ENCODE measurements at regions not wholly inside any gene's neighbourhood (a gene's known extent, or its start where the extent isn't known, plus 50 kb on each side); places are given as distances from the start of the nearest gene placed in this dataset.
"Not testable (repeated sequence)": the region's sequence is repeated elsewhere in the genome, so short reads cannot be mapped to it uniquely, and the experiment has no call there.

DNA sequence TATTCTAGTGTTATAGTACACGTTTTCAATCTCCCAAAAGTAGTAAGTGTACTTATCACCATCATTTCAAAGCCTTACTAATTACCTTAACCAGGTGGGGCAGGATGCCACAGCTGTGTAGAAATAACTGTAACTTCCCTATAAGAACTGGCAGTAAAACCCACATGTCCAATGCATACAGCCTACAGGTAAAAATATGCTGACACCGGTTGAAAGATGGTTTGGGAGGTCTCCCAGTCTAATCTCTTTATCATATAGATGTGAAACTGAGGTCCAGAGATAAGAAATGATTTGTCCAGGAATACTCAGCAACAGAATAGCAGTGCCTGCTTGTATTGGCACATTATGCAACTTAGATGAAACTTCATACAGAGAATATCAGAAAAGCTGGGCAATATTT lies 322.9 kb downstream of the BCL11A start:
- no peak for DNase-seq

DNA sequence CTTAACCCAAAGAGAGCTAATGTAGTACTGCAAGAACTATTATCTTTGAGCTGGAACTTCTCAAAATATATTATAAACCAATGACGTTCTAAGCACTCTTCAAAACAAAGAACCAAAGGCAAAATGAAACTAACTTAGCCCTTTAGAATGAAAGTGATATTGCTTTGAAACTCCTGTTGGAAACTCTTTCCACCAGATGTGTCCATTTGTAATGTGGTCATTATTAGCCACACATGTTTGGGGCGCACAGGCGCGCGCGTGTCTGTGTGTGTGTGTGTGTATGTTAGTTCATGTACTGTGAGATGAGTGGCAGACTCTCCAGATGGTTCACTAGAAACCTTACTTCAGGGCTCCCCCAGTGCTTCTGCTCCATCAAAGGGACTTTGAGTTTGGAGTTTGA lies 323.4 kb downstream of the BCL11A start:
- no peak for DNase-seq

DNA sequence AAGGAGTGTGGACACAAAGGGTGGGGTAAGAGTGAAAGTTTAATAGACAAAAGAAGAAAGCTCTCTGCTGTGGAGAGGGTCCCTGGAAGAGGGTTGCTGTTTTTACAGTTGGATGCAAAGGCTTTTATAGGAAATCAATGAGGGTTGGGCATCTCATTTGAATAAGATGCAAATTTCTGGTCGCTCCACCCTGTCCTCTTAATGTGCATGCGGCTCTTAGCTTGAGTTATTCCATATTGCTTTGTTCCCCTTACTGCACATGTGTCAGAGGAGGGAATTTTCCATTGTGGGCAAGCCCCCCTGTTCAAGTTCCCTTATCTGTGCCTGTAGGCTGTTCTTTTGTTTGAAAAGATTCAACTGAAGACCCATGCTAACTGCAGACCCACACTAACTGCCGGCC lies 326.5 kb downstream of the BCL11A start:
- no peak for DNase-seq

DNA sequence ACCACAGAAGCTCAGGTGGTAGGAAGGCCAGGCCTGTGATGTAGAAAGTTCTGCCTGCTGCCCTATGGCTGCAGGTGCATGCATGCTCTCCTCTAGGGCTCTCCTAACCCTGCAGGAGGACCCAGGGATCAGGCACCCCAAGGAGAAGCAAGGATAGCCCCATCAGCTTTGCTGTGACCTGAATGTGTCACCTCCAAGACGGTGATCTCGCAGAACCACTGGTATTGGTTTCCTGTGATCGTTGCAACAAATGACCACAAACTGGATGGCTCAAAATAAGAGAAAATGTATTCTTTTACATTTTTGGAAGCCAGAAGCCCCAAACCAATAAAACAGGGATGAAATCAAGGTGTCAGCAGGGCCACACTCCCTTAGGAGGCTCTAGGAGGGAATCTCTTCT lies 327.3 kb downstream of the BCL11A start:
- no peak for DNase-seq

DNA sequence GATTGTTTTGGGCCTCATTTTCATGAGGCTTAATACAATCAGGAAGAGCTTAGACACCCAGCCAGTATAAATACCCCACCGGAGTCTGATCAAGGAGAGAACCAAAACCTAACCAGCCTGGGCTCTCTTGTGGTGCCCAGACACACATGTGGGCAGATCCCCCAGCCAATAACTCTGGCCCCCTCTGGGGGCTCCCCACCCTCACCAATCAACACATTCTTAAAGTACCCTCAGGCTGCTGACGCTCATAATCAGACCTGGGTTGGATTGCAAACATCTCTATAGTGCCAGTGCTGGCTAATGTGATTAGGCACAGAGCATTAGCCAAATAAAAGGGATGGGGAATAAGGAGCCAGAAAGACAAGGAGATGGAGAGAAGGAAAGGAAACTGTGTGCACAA lies 329.6 kb downstream of the BCL11A start:
- no peak for DNase-seq

DNA sequence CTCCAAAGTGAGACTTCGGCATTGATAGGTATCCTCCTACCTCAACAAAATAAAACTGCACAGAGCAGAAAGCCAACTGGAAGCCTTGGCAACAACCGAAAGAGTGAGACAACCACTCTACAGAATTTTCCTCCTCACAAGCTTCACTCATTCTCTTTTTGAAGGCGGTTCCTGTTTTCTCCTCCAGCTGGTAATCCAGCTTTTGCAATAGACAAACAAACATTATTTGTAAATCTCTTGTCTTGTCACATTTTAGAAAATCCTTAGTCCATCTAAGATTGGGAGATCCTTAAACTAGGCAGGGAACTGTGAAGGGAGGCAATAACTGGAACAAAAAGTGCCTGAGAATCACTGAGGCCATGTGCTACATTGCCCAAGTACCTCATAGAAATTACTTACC lies 332.4 kb downstream of the BCL11A start:
- DNase-seq: no peak

DNA sequence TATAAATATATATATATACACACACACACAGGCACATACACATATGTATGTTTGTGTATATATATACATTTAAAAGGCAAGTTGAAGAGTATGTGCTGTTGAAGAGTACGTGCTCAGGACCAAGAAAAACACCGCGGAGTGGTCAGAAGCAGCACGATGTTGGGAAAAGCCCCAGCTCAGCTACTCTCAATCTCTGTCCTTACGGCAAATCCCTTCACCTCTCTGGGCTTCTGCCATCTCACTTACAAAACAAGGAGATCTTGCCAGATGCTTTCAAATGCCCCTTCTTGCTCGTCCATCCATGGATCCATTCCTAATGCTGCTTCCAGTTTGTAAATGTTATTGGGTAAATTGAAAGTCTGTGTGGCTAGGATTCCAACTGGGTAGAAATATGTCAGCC lies 333.9 kb downstream of the BCL11A start:
- no peak for DNase-seq

DNA sequence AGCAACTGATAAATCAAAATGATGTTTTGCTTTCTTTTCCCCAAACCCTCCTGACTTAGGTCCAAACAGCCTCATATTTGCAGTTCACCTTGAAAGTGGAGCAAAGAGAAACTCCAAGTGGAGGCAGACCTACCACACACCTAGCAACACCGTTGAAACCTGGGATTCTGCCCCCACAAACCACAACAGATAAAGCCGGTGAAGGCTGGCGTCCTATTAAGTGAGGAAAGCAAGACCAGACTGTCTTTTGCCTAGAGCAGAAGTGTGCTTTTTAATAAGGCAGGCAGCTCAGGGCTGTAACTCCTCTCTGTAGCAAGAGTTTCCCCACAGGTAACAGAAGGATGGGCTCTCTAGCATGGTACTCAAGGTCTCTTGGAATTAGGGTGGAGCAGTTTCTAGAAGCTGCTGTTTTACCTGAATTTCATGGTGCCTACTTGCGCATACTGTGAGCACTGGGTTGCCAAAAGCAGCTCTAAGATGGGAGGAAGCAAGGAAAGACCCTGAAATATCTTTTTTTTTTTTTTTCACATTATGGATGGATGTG lies 336.9 kb downstream of the BCL11A start:
- DNase-seq: no peak

DNA sequence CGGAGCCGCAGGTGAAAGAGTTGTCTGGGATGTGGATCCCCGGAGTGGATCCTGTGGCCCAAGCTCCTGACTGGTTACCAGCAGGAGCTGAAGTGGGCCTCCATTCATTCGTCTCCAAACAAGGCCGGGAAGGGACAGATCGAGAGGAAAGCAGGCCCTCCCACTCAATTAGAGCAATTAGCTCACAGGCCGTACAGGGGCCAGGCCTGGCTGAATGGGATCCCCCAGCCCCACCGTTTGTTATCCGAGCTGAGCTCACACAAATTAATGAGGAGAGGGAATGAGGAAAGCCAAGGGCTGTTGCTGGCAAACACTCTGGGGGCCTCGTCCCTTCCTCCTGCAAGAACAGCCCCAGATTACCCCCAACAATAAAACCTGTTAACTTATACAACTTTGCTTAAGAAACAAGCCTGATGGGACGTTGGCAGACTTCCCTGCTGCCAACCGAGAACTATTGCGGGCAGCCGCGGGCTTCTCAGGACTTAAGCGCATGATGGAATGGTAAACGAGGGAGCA lies 338.0 kb downstream of the BCL11A start:
- DNase-seq: no peak

DNA sequence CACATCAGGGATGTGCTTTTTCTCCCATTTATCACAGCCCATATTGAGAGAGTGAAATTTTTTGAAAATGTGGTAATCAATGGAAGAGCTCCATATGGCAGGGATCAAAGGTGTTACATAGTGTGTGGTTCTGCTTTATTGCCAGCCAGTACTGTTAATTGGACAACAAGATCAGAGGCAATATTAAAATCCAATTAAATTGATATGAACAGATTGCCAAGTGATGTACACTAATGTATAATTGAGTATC lies 338.9 kb downstream of the BCL11A start:
- DNase-seq: no peak

DNA sequence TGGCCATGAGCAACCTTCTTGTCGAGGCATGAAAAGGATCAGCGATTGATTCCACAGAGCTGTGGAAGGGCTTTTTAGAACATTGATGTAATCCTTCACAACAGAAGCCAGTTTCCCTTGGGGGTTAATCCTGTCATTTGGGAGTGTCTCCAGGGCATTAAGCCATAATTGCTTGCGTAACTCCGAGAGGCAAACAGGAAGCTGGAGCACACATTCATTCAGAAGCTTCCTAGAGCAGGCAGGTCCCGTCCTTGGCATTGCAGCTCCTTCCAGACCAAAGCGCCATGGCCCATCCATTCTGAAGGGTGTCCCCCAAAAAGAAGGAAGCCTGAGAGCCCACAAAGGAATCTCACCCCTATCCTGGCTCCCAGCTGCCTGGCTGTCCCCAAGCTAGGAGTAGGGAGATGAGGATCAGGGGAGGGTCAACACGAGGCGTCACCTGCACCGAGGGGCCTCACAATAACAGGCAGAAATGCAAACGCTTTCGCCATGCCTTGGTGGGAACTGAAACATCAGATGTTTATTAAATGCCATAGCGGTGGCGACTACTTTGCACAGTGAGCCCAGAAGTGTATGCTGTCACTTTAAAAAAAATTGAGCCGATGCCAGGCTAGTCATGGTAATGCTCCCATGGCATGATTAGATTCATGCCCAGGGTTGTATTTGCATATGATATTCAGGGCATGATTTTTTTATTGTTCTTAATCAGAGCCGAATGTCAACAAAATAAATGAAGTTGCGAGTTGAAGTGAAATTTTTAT lies 339.4 kb downstream of the BCL11A start:
- no peak for DNase-seq

DNA sequence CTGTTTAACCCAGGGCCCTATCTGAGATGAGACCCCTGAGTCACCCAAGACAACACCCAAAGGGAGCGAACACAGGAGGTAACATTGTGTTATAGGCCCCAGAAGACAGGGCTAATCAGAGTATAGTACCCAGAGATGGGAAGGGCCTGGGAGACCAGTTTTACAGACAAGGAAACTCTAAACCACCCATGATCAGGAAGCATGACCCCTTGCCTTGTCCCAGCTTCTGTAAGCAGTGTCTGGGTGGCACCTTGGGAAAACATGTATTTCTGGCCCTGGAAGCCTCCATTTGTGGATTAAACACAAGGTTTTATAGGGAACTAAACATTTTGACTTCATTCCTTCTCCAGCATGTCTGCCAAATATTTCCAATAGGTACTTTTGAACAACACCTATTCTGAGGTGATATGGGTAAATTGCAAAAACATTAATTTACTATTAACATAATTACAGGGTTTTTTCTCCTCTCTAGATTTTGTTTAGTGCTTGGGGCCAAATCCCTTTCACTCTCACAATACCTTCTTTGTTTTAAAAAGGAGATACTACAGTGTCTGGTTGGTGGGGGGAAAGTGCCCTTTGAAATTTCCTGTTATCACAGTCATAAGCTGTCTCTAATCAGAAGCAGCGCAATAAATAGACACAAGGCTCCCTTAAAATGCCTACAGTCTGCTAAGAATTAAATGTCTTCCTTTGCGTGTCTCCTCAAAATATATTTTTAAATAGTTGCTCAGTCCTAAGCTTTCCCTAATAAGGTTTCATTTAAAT lies 341.1 kb downstream of the BCL11A start:
- no peak for DNase-seq

DNA sequence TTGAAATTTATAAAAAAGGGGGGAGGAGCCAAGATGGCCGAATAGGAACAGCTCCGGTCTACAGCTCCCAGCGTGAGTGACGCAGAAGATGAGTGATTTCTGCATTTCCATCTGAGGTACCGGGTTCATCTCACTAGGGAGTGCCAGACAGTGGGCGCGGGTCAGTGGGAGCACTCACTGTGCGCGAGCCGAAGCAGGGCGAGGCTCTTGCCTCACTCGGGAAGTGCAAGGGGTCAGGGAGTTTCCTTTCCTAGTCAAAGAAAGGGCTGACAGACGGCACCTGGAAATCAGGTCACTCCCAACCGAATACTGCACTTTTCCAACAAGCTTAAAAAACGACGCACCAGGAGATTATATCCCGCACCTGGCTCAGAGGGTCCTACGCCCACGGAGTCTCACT lies 364.4 kb downstream of the BCL11A start:
- DNase-seq: not testable (repeated sequence)

DNA sequence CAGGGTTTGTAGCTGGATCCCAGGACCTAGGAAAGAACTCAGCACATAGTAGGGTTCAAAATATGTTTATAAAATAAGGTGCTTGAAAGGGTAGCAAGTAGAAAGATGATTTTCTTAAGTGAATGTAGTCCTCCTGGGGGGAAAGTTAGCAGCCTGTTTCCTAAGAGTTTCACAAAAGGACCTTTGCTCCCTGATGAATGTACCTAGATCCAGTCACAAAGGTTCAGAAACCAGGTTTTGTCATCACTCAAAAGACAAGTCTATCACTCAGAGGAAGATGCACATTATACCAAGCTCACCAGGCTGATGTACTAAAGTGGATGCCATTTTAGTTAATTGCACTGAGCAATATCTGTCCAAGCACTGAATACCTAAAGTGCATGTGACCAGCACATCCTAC lies 378.2 kb downstream of the BCL11A start:
- DNase-seq: no peak

DNA sequence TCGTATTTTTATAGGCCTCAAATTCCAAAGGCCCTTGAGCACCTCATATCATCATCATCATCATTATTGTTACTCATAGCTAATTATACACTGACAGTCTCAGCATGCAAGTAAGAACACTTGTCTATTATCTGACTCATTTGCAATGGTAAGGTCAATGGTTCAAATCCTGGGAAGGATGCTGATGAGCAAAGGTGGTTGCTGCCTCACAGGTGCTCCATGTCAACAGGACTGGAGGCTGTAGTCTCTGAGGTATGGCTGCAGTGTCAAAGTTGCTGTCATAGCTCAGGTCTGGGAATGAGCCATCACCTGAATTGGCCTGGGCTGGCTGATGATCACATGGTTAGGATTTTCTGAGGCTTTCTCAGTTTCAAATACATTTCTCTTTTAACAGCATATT lies 379.3 kb downstream of the BCL11A start:
- no peak for DNase-seq

DNA sequence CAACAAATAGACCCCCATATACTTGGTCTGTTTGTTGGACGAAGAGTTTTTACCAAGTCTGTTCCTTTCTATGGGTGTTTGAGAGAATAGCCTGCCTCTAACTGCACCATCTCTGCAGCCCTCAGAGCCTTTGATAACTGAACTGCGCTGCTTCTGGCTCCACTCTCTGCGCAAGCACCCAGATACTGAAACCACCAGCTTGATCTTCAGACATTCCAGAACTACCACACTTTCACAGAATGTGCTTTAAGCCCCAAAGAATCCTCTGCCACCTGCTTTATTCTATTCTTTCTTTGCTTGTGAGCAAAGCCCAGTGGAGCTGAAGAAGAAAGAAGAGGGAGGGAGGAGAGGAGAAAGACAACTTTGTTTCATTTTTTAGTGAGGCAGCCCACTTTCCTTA lies 380.7 kb downstream of the BCL11A start:
- no peak for DNase-seq

DNA sequence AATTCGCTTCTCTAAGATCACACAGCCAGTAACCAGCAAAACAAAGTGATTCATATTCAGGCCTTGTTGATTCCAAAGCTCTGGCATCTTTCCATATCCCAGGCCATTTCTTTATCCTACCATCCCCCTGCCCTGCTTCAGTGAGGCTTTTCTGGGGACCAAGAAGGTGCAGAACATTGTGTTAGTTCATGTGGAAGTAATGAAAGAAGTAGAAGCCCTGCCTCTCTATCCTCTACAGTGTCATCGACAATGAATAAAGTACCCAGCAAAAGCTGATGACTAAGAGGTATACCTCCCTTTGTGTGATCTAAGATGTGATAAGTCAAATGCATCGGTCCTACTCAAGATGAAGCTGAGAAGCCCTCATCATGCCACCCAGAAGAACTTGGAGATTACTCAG lies 383.2 kb downstream of the BCL11A start:
- no peak for DNase-seq

DNA sequence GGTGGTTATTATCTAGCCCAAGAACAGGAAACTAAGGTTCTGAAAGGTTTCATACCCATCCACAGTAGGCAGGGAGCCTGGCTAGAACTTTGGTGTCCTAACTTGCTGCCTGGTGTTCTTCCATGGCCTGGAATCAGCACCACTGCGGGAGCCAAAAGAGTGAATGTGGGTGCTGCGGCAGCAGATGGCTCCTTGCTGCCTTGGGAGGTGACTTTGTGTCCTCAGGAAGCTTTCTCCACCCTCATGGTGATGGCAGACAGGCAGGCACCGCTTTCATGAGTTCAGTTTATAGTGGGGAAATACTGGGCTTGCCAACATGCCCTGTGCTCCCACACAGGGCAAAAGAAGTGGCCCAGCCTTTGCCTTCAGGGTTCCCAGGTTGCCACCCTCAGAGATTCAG lies 385.2 kb downstream of the BCL11A start:
- DNase-seq: no peak

DNA sequence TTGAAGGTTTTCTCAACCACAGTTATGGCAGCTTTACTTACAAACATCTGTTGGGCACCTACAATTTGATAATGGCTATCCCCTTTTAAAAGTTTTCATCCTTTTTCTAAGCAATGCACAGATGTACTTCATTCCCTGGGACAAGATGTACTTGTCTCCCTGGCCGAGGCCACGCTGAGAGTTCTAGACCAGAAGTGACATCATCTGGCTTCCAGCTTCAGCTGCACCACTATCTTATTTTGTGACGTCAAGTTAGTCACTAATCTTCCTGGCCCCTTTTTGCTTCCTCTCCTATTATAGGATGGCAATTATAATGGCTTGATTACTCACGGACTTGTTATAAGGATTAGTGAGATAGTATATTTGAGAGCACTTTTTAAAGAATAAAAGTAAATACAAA lies 386.4 kb downstream of the BCL11A start:
- DNase-seq: no peak

DNA sequence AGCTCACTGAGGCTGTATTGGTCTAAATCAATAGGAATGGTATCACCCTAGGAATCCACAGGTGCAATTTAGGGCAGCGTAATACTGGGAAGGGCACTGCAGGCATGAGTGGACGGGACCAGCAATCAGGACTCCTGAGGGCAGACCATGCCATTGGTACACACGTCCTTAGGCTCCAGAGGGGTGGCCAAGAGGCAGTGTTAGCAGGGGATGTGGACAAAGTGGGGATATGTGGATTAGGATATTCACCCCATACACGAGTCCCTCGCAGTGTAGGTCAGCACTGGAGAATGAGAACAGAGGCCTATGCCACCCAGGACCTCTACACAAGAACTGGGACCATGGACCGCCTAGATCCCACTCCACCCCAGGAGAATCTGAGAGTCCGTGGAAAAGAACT lies 389.8 kb downstream of the BCL11A start:
- DNase-seq: no peak

DNA sequence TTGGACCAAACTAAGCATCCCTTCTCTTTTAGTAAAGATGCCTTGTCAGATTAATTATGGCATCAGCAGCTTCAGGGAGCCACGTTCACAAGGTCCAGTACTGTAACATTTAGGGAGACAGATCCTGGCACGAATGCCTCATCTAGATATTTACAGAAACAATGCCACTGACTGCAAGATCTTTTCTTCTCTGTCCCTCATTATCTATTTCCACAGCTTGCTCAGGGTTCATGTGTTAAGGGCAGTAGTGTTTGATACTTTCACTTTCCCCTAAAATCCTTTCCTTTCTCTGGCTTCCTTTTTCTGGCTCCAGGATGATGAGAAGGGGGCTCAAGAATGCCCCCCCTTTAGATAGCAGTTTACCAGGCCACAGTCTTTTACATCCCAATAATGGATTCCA lies 393.9 kb downstream of the BCL11A start:
- no peak for DNase-seq

DNA sequence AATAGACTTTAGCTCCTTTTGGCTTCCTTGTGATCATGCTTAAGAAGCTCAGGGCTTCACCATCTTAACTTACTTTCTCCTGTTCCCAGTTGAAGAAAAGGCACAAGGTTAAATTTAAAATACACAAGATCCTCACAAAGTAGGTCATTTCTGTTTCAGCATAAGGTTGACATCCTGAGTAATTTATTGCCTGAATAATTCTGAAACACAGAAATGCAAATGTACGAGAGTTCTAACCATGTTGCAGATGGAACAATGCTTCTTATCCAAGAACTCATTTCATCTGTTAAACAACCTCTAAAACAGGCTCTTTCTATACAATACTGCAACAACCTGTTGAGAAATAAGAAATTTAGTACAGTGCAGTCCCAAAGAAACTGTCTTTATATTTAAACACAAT lies 395.2 kb downstream of the BCL11A start:
- no peak for DNase-seq

DNA sequence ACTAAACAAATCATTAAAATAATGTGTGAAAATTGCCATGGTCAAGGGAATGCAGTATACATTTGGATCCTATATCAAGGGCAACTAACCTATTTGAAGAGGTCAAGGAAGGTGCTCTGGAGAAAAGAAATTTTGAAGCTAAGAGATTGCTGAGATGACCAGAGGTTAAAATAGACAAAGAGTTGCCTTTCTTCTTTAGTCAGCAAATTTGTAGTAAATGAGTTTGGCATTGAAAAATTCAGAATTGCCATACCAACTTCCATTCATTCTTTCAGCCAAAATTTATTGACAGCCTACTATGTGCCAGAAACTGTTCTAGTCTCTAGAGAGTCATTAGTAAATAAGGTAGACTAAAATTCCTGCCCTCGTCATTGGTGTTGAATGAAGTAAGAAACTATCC lies 396.2 kb downstream of the BCL11A start:
- no peak for DNase-seq

DNA sequence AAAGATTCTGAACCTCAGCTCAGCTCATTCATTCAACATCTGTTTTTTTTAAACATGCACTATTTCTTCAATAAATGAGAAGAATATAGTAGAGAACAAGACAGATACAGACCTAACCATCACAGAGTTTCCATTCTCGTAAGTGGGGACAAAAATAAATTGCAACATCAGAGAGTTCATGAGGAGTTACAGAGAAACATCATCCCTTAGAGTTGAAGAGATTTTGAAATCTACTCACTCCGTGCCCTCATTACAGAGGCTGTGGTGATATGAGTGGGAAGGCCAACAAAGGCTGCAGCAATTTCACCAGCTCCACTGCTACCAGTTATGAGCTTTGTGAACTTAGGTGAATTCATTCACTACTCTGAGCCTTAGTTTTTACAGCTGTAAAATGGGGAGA lies 399.3 kb downstream of the BCL11A start:
- DNase-seq: no peak

Data from NCI-H510A (cell line).